ENCODE measurements at regions not wholly inside any gene's neighbourhood (a gene's known extent, or its start where the extent isn't known, plus 50 kb on each side); places are given as distances from the start of the nearest gene placed in this dataset.

DNA sequence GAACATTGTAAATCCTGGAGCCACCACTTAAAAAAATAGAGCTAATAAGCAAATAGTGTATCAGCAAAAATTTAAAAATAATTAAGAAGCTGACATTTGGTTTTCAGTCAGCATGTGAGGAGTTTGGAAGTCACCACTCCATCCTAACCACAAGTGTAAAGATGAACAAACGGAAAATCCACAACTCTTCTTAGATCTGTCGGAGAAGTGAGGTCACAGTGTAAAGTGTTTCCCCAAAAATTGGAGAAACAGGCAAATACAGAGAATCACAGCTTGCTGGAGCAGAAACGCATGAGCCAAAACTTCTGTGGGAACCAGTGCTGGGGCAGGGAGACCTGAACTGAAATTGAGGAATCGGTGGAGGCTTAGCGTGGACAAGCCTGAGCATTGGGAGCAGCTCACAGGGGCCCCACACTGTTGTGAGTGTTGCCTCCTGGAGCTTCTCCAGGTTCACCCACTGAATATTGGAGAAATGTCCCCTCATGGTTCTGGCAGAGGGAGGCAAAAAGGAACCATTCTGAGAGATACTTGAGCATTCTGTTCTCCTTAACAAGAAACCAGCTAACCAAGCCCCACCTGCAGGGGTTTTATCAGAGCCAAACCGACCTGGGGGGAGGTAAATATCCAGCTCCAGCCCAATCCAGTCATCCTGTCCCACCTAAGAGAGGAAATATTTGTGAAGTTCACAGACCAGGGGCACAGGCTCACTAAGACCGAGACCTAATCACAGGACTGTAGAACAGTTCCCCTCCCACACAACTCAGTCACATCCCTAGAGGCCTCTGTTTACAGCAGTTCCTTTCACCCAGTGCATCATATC, 192.0 kb downstream of the ERMARD start:
- DNase-seq (ENCODE audit: low spot score) = no peak

DNA sequence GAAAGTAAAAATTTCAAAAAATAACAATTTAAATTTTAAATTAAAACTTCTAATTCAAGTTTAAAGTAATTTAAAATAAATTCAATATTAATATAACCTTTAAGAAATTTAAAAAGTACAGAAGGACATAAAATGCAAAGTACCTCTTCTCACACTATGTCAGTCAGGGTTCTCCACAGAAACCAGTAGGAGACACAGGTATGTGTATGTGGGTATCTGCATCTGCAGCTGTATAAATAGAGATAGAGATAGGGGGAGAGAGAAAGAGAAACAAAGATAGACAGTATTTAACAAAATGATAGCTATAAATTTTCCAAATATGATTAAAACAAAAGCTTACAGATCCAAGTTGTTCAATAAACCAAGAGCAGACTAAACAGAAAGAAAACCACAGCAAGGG, 190.8 kb downstream of the ERMARD start:
- no peak for DNase-seq (ENCODE audit: low spot score)

DNA sequence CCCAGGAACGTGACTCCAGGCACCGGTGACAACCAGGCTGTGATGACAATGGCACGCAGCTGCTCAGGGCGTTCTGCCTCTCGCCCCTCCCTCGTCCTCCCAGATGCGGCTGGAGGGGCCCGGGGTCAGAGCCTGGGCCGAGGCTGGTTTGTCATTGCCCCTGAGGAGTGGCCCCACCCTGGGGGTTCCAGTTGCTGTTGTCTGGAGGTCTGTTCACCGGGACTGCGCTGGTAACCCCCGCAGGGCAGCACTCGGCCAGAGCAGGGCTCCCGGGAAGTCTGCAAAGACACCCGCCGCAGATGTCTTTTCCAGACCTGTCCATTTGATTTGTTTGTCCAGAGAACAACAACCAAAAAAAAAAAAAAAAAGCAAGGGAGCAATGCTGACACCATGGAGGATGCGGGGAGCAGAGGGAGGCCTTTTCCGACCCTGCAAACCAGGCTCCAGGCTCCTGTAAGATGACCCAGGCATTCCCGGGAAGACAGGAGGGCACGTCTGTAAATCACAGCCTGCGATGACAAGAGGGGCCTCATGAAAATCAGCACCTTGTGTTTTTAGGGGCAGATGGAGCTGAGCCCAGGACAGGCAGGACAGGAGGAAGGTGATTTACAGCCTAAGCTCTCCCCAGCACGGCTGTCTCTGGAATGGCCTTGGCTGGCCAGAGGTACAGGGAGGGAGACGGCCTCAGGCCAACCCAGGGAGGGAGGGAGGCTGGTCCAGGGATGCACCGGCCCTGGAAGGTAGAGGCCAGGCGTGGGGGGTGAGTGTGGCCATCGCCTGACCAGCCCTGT, 189.3 kb downstream of the ERMARD start:
- DNase-seq (ENCODE audit: low spot score) = no peak

DNA sequence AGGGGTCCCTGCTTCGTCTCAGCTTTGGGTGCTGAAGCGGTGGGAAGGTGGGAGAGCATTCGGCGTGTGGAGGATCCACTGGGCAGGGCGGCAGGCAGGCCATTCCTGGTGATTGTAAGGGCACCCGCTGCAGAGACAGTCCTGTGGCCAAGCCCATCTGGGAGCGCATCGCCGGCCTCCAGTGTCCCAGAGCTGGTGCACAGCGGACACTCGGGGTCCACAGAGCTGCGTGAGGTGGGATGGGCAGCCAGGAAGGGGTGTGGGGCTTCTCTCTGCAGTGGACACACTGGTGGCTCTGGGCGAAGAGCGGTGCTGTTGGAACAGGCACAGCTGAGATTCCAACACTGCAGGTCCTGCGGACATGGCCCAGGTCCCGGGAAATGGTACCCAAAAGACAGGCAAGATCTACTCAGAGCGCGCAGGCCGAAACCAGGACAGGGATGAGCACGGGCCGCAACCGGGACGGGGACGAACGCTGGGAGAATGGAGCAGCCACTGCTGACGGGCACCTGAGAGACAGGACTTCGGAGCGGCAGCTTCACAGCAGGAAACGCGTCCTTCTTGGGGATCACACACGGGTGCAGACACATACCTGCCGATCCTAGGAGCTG, 188.2 kb downstream of the ERMARD start:
- no peak for DNase-seq (ENCODE audit: low spot score)

DNA sequence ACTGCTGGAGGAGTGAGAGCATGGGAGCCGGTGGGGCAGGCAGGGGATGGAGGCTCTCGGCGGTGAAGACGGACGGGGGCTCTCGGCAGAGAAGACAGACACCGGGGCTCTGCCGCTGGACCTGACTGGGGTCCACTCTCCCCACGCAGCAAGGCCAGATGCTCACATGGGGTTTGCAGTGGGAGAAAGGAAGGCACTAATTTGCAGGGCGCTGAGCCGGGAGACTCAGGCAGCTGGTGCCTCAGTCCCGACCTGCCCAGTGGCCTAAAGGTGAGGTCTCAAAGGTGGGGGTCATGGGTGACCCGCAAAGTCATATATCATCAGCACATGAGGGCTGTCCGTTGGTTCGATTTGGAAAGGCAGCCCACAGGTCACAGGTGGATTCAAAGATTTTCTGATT, 187.3 kb downstream of the ERMARD start:
- no peak for DNase-seq (ENCODE audit: low spot score)

DNA sequence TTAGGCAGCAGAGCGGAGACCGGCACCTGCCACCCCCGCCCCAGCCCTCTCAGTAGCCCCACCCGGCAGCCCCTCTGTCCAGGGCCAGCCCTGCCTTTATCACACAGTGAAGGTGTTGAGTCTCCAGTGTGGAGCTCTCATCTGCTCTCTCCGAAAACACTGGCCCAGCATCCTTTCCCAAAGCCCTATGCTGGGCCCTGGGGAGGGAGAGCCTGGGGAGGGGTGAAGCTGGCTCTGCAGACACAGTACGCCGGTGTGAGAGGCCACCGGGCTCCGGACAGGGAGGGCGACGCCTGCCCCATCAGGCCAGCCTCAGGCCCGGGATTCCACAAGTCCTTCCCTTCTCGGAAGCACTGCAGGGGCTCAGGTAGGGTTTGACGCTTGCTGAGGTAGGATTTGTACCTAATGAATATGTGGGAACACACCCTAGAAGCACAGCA, 186.9 kb downstream of the ERMARD start:
- no peak for DNase-seq (ENCODE audit: low spot score)

DNA sequence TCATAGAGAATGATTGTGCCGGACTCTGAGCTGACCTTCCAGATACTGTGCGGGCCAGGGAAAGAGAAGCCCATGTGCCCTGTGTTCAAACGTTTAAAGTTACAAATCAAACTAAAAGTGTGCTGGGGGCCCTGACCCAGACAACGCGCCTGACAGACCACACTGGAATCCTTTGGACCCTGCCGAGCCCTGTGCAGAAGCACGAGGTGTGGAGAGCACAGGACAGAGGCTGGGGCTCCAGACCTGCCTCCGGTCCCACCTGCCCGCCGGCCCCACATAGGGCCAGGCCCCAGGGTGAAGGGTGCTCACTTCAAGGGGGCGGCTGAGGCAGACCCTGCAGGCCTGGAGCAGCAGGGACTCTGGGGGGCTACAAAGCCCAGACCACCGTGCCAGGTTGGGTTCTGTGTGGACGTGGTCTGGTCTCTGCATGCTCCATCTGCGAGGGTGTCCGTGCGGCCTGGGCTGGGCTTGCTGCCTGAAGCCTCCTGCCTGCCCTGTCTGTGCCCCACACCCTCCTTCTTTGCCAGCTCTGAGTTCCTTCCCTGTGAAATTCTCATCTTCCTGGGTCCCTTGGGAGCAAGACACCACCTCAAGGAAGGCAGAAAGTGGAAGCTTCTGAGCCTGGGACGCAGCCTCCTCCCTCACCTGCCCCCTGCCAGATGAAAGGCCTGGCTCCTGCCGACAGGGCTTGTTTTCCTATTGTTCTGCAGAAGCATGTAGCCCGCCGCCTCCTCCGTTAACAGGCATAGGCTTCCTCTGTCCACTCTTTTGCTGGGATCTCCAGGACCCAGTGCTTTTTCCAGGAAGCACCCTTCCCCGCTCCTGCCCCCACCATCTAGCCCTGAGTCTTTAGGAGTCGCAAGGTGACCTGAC, 186.2 kb downstream of the ERMARD start:
- no peak for DNase-seq (ENCODE audit: low spot score)

DNA sequence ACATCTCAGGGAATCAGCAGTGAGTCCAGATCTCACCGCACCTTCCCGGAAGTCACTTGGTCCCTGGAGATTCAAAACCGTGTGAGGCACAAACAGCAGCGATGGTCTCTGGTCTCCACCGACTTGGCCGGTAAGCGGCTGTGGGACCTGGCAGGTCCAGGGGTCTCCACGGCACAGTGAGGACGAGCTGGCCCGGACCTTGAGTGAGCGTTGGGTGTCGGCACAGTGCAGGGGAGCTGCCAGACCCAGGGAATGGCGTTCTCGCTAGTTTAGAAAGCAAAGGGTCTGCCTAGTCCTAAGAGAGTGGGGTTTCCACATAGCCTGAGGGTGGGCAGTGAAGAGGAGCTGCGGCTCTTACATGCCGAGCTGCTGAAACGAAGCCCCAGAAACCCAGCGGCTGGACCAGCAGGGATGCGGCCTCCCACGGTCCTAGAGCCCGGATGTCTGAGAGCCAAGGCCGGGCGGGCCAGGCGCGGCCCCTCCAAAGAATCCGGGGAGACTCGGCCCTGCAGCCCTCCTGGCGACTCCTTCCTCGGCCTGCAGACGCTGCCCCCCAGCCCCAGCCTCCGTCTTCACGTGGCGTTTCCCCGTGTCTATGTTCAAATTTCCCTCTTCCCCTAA, 185.0 kb downstream of the ERMARD start:
- DNase-seq (ENCODE audit: low spot score) = no peak

DNA sequence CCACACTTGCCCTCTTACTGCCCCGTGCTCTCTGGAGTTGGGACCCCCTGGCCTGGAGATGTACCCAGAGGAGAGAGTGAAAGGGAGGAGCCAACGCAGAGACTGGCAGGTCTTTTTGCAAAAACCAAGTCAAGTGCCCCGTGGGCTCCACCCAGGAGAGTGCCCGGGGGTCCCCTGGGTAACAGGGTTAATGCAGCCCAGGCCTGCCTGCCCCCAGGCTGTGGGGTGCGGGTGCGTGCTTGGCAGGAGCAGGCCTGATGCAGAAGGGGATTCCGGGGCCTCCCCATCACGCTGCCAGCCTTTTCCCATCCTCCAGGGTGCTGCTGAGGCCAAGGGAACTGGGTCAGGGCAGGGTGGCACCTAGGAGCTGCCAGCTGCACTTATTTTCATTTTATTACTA, 184.4 kb downstream of the ERMARD start:
- DNase-seq (ENCODE audit: low spot score) = no peak

DNA sequence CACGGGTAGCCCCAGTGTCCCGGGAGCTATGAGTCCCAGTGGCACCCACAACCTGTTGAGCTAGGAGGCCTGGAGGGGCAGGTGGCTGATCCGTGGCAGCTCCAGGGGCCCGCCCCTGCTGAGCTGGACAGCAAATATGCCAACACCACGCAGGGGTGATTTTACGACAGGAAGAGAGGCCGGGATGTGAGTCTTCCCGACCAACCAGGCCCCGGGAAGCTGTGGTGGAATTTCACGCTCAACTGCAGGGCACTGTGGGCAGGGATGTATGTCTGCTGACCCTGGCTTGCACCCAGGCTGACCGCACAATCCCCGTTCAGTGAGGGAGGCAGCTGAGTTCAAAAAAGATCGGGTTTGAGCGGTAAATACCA, 183.9 kb downstream of the ERMARD start:
- DNase-seq (ENCODE audit: low spot score) = no peak

DNA sequence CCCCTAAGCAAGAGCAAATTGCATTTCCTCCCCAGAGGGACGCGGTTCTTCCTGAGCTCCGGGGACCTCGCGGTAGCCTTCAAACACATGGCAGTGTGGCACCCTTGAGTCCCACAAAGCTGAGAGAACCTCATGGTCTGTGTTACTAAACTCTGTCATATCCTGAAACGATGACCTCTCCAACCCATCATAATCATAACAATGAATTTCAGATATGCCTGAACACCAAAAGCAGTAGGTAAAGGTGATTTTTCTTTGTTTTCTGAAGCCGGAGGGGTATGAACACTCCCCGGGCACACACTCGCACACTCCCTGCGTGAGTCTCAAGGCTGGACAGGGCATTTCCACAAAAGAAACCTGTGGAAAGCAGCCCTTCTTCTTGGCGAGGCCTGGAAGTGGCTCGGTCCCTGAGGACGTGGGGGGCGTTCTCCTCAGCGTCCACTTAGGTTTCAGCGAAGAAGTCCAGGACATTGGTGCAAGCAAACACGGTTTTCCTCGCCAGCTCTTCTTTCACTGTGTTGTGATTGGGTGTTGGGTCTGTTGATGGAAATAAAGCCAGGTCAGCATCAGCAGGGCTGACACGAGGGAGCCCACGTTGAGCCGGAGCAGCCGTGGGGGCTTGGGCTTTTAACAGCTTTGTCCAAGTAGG, 183.4 kb downstream of the ERMARD start:
- no peak for DNase-seq (ENCODE audit: low spot score)

DNA sequence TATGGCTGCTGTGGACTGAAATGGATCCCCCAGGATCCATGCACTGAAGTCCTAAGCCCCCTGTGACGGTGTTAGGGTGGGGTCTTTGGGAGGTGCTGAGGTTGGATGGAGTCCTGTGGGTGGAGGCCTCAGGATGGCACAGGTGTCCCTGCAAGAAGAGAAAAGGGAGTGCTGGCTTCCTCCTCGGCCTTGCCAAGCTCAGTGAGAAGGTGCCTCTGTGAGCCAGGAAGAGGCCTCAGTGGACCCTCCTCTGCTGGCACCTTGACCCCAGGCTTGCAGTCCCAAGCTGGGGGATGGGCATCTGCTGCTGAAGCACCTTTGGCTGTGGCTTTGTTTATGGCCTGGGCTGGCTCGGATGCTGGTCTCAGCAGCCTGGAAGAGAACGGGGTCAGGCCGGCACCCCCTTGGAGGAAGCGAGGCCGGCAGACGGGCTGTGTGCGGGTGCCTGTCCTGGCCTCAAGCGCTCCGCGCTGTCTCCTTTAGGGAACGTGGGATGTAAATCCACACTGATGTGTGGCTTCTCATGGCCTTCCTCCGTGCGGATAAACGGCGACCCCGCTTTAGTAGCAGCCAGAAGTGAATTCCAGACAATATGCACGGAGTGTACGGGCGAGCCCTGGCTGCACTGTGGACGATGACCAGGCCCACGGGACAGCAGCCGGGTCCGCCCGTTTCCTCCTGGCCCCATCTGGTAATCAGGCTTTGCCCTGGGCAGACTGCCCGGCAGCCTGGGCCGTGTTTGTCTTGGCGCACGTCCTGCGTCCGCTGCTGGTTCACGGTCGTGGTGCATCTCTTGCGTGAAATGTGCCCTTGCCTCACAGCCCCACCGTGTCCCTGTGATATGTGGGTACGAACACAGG, 182.6 kb downstream of the ERMARD start:
- DNase-seq (ENCODE audit: low spot score) = no peak

DNA sequence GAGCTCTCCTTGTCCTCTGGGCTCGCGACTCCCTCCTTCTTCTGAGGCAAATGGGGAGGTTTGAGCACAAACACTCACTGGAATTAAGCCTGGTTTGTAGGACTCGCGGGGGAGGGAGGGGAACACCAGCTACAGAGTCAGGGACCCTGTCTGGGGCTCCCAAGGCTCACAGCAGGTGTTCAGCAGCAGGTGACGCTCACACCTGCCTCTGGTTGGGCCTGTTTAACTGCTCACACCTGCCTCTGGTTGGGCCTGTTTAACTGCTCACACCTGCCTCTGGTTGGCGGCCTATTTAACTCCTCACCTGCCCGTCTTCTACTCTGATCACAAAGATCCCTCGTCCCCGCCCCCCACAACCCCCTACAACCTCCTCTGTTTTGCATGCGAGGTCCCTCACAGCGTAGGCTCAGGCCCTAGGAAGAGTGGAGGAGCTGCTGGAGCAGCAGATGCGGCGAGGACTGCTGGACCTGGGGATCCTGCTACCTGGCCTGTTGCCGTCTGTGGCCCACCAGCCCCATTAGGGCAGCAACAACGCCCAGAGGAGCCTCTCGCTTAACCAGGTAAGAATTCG, 181.9 kb downstream of the ERMARD start:
- no peak for DNase-seq (ENCODE audit: low spot score)

DNA sequence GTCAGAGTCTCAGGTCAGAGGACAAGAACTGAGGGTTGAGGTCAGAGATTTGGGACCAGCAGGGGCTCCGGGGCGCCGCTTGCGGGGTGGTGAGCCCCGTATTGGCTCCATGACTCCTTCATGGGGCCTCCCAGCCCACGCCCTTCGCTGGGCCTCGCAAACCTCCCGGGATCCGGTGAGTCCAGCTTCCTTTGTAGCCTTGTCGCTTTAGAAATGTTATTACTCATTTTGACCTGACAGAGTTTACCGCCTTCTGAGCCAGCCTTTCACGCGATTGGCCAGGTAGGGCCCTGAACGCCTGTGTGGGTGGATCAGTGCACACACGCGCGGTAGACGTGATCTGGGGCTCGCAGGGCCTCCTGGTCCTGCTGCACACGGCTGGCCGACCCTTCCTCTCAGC, 181.1 kb downstream of the ERMARD start:
- no peak for DNase-seq (ENCODE audit: low spot score)

DNA sequence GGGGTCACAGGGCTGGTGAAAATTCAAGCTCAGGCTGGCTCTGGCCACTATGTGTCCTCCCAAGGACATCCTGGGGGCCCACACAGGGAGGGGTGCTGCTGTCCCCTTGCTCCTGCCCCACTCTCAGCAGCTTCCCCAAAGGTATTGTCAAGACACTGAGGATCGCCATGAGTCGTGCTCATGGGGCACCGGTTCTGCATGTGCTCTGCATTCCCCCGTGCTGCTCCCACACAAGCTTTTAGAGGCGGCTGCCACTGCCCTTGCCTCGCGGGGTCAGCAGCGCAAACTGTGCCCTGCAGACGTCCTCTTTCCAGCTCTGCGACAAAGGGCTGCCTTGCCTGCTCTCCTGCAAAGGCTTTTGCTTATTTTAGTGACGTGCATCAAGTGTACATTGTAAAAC, 179.8 kb downstream of the ERMARD start:
- DNase-seq (ENCODE audit: low spot score) = no peak

DNA sequence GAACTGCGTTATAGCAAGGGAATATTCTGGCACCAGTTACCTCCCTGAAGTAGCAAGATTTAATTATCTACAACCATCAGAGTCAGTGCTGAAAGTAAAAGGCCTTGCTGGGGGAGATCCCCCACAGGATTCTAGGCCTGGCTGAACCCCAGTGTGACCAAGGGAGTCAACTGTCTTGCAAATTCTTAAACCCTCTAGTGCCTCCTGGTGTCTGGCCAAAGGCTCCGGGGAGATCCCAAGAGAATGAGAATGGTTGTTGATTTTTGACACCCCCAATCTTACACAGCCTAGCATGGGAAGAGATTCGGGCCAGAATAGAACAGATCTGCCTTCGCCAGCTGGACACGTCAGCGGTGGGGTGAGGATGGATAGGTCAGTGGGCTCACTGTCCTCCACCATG, 179.4 kb downstream of the ERMARD start:
- DNase-seq (ENCODE audit: low spot score) = no peak

DNA sequence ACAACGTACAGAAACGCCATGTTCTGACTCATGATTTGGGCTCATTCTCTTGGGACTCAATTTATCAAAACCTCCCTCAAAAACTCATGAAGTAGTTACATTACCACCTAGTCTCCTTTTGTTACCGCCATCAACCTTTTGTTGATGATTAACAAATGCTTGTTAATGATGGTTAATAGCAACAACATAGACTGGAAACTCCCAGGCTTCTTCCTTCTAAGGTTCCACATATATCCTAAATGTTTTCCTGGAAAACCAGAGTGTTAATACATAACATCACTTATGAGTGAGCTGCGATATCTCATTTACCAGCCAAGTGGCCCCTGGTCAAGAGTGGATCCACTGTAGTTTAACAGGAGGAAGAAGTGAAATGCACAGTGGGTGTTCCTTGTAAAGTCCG, 176.3 kb downstream of the ERMARD start:
- DNase-seq (ENCODE audit: low spot score) = no peak

DNA sequence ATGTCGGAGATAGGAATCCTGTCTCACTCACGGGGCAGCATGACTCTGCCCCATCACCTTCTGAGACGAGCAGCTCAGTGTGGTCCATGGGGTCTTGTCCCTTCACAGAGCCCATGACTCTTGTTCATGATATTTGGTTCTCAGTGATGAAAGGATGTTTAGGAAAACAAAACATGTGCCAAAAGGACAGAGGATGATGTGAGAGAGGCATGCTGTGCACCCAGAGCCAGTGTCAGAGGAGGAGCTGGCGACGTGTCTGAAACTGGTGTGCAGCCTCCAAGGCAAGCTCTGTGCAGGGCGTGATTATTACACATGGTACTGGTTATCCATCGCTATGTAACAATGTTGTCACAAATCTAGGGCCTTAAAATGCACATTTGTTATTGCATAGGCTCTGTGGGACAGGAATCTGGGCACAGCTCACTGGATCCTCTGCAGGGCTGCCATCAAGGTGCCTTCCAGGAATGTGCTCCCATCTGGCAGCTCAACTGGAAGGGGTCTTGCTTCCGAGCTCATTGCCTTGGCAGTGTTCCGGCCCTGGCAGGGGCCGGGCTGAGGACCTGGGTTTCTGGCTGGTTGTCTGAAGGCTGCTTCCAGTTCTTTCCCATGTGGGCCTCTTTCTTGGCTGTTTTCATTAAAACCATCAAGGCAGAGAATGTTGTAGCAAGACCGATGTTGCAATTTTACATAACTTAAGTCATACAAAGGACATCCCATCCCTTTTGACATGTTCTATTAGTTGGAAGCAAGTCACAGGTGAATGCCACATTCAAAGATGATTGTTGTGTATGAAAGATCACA, 175.4 kb downstream of the ERMARD start:
- DNase-seq (ENCODE audit: low spot score) = no peak
